ENCODE measurements at regions not wholly inside any gene's neighbourhood (a gene's known extent, or its start where the extent isn't known, plus 50 kb on each side); places are given as distances from the start of the nearest gene placed in this dataset.
"Not testable (repeated sequence)": the region's sequence is repeated elsewhere in the genome, so short reads cannot be mapped to it uniquely, and the experiment has no call there.

- DNase-seq = no peak
These were observed 766.1 kb upstream of the CHD1 start for GRCh38 chr5:99694884-99695283.

GRCh38 chr5:99686538-99686937 is 757.7 kb upstream of the CHD1 start:
- no peak for DNase-seq

GRCh38 chr5:99675974-99676373 is 747.2 kb upstream of the CHD1 start:
- DNase-seq = no peak

- DNase-seq = no peak
These were observed 745.3 kb upstream of the CHD1 start for GRCh38 chr5:99674101-99674500.

- no peak for DNase-seq
These were observed 736.2 kb upstream of the CHD1 start for GRCh38 chr5:99664972-99665371.

- DNase-seq = no peak
These were observed 722.5 kb upstream of the CHD1 start for GRCh38 chr5:99651298-99651697.

GRCh38 chr5:99646011-99646647 is 717.3 kb upstream of the CHD1 start:
- no peak for DNase-seq

GRCh38 chr5:99644822-99645221 is 716.0 kb upstream of the CHD1 start:
- DNase-seq = no peak

GRCh38 chr5:99640646-99641045 is 711.8 kb upstream of the CHD1 start:
- no peak for DNase-seq

GRCh38 chr5:99639905-99640304 is 711.1 kb upstream of the CHD1 start:
- no peak for DNase-seq

GRCh38 chr5:99636663-99637062 is 707.9 kb upstream of the CHD1 start:
- DNase-seq = no peak

GRCh38 chr5:99621772-99622681 is 693.2 kb upstream of the CHD1 start:
- no peak for DNase-seq

GRCh38 chr5:99617335-99617734 is 688.5 kb upstream of the CHD1 start:
- no peak for DNase-seq

GRCh38 chr5:99614888-99615287 is 686.1 kb upstream of the CHD1 start:
- no peak for DNase-seq

- no peak for DNase-seq
These were observed 678.3 kb upstream of the CHD1 start for GRCh38 chr5:99607124-99607523.

GRCh38 chr5:99605904-99606303 is 677.1 kb upstream of the CHD1 start:
- no peak for DNase-seq

GRCh38 chr5:99600952-99601351 is 672.1 kb upstream of the CHD1 start:
- DNase-seq = no peak

GRCh38 chr5:99590806-99591205 is 662.0 kb upstream of the CHD1 start:
- no peak for DNase-seq

- DNase-seq = no peak
These were observed 660.6 kb upstream of the CHD1 start for GRCh38 chr5:99589424-99589823.

- no peak for DNase-seq
These were observed 659.2 kb upstream of the CHD1 start for GRCh38 chr5:99587983-99588382.

- DNase-seq = no peak
These were observed 658.1 kb upstream of the CHD1 start for GRCh38 chr5:99586878-99587277.

- not testable (repeated sequence) for DNase-seq
These were observed 652.4 kb upstream of the CHD1 start for GRCh38 chr5:99581204-99581603.

GRCh38 chr5:99562937-99563627 is 634.3 kb upstream of the CHD1 start:
- not testable (repeated sequence) for DNase-seq

Measured in stimulated activated CD4-positive, alpha-beta T cell treated with anti-CD3 and anti-CD28 coated beads, Interleukin-15, amount 100 ng/mL, for 24 hours (primary cell).